ENCODE measurements at regions not wholly inside any gene's neighbourhood (a gene's known extent, or its start where the extent isn't known, plus 50 kb on each side); places are given as distances from the start of the nearest gene placed in this dataset.

- Histone ChIP-seq H3K23me2 (ENCODE audit: insufficient read length, low read depth, low read length, poor library complexity, severe bottlenecking) (no peaks in the 10 kb centered on the region), H3K27me3 (ENCODE audit: insufficient read depth, low read length) (no peaks in the 10 kb centered on the region), H3K79me2 (ENCODE audit: insufficient read depth, low read length) (no peaks in the 10 kb centered on the region), H4K20me1 (ENCODE audit: control insufficient read depth, insufficient read depth, insufficient read length) (no peaks in the 10 kb centered on the region), H3K9ac (ENCODE audit: extremely low read depth, insufficient read length, low read length) (no peak overlapping the region), H3K23ac (ENCODE audit: insufficient read length, low read depth, low read length) (no peak overlapping the region), H2BK20ac (ENCODE audit: low read depth, low read length, poor library complexity, severe bottlenecking) (no peak overlapping the region), H2BK120ac (ENCODE audit: low read depth, low read length, poor library complexity, severe bottlenecking) (no peak overlapping the region), H2BK12ac (ENCODE audit: insufficient read length, low read depth, low read length) (no peak overlapping the region), H3T11ph (ENCODE audit: low read length) (no peak overlapping the region), H4K8ac (replicated peaks; ENCODE audit: insufficient read length, low read depth, low read length) (no peak overlapping the region), H2AK5ac (ENCODE audit: insufficient read length, low read length) (no peak overlapping the region), H3K9me3 (ENCODE audit: control insufficient read depth, low read depth, low read length) (no peaks in the 10 kb centered on the region), H2AFZ (ENCODE audit: low read length) (no peak overlapping the region), H3K18ac (ENCODE audit: insufficient read length, low read depth, low read length) (no peak overlapping the region), H4K5ac (ENCODE audit: insufficient read length, low read depth, low read length) (no peak overlapping the region), H3K4me2 (ENCODE audit: insufficient read depth, insufficient read length, low read length) (no peak overlapping the region), H3K4me1 (ENCODE audit: insufficient read depth, low read length) (no peaks in the 10 kb centered on the region), H3K27ac (ENCODE audit: insufficient read length, low read depth, low read length) (no peak overlapping the region), H2BK5ac (ENCODE audit: insufficient read length, low read length) (no peak overlapping the region), H3K14ac (ENCODE audit: insufficient read depth, low read length) (no peak overlapping the region), H4K91ac (ENCODE audit: insufficient read length, low read depth, low read length) (no peak overlapping the region), H3K79me1 (ENCODE audit: insufficient read depth, low read depth, low read length, poor library complexity, severe bottlenecking) (no peaks in the 10 kb centered on the region), H3K4ac (ENCODE audit: low read depth, low read length) (no peak overlapping the region), H2BK15ac (ENCODE audit: low read depth, low read length) (no peak overlapping the region), H3K56ac (ENCODE audit: insufficient read length, low read depth, low read length) (no peak overlapping the region)
- H3K36me3 Mint-ChIP-seq (ENCODE audit: insufficient read depth in 1 of 3, low read depth in 3 of 3): no peaks in the 10 kb centered on the region
- no peak for DNase-seq
- no peak overlapping the region for H3K27ac Mint-ChIP-seq
- no peak for TF ChIP-seq CTCF (conservative IDR thresholded peaks at IDR 0.05)
- no peaks in the 10 kb centered on the region; a peak in 1 of 5 replicates for H3K9me3 Mint-ChIP-seq
- H3K4me1 Mint-ChIP-seq: no peaks in the 10 kb centered on the region
- no CpG with 5 or more reads among the region's 2 CpGs for WGBS (ENCODE audit: extremely low coverage, insufficient read length, low lambda C conversion rate)
- no peaks in the 10 kb centered on the region for H3K27me3 Mint-ChIP-seq (ENCODE audit: low read depth)
- H3K4me3 Mint-ChIP-seq: no peak overlapping the region
Observed at GRCh38 chr7:124514471-124514870, 251.1 kb downstream of the GPR37 start.

All from H9 (cell line).